SW480 (cell line): ENCODE measurements at regions not wholly inside any gene's neighbourhood (a gene's known extent, or its start where the extent isn't known, plus 50 kb on each side); places are given as distances from the start of the nearest gene placed in this dataset.
A peak's percentile ranks its signal among the peaks of the same experiment; 100 is the strongest.

Experiments
- DNase-seq: peaks from one replicate; pipeline ENCODE4 v3.0.0-alpha.2; 2016; ENCODE audit warnings: low spot score

DNA sequence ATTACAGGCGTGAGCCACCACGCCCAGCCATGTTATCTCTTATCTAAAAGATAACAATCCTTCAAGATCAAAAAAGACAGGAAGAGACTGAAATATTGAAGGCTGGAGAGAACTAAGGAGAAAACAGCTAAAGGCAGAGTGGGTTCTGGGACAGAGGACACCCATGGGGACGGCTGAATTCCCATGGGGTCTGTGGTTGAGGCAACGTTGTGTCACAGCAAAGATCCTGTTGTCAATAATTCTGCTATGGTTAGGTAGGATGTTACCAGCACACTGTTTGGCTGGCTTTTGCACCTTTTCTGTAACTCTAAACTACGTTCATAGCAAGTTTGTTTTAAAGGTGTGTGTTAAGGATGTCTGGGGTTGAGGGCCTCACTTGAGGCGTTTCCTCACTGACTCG is 137.7 kb upstream of the APCDD1 start:
- DNase-seq = no peak

GRCh38 chr18:10317864-10318690 is 136.4 kb upstream of the APCDD1 start:
- peak; percentile 59 for DNase-seq

- DNase-seq = no peak
Measured at GRCh38 chr18:10318691-10318970, 135.8 kb upstream of the APCDD1 start.

GRCh38 chr18:10319026-10319425 is 135.4 kb upstream of the APCDD1 start:
- DNase-seq = no peak

GRCh38 chr18:10319914-10320600 is 134.4 kb upstream of the APCDD1 start:
- no peak for DNase-seq

- peak; percentile 84 for DNase-seq
Measured at GRCh38 chr18:10320791-10321190, 133.6 kb upstream of the APCDD1 start.

GRCh38 chr18:10321576-10321975 is 132.9 kb upstream of the APCDD1 start:
- DNase-seq = no peak

DNA sequence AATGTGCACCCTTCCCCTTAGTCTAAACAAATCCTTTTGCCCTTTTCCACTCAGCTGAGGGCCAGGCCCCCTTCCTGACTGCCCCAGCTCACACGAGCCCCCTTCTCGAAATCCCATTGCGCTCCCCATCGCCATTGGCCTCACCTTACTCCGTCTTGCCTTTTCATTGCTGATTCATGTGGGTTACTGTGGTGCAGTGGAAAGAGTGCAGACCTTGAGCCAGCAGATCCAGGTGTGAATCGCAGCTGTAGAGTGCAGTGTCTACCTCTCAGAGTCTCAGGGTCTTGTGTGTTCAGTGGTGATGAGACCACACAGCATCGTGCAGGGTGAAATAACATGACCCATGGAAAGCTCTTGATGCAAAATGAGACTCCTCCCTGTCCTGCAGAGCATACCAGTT is 132.4 kb upstream of the APCDD1 start:
- no peak for DNase-seq

DNA sequence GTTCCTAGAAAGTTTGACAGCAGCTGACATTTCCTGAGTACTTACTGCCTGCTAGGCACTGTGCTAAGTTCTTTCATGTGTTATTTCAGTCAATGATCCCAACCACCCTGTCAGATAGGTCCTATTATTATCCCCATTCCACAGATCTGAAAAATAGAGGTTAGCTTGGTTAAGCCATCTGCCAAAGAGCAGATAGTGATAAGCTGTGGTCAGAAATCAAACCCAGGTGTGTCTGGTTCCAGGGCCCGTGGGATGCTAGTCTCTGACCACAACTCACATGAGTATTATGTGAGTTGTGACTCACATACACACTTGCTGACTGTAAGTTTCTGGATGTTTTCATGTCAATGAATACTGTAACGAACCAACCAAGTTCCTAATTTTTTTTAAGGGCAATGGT is 132.0 kb upstream of the APCDD1 start:
- DNase-seq = peak; percentile 57

DNA sequence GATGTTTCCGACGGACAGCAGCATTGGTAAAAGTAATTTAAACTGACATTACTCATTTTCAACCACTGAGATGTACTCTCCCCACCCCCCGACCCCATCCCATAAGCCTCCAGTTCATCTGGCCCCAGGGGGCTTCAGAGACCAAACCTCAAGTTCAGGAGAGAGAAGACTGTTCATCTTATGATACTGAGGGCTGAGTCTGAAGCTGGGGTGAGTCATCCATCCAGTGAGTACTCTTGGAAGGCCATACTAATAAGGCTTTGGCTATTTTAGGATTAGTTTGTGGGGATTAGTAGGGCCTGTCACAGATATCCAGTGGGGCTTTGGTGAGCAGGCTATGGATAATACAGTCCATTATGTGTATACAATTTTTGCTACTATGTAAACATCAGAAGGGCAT is 125.3 kb upstream of the APCDD1 start:
- DNase-seq = no peak

- DNase-seq = no peak
Measured at GRCh38 chr18:10330428-10330827, 124.0 kb upstream of the APCDD1 start.

GRCh38 chr18:10332452-10332851 is 122.0 kb upstream of the APCDD1 start:
- no peak for DNase-seq

GRCh38 chr18:10336749-10337350 is 117.6 kb upstream of the APCDD1 start:
- DNase-seq = no peak

GRCh38 chr18:10340821-10341220 is 113.6 kb upstream of the APCDD1 start:
- no peak for DNase-seq

DNA sequence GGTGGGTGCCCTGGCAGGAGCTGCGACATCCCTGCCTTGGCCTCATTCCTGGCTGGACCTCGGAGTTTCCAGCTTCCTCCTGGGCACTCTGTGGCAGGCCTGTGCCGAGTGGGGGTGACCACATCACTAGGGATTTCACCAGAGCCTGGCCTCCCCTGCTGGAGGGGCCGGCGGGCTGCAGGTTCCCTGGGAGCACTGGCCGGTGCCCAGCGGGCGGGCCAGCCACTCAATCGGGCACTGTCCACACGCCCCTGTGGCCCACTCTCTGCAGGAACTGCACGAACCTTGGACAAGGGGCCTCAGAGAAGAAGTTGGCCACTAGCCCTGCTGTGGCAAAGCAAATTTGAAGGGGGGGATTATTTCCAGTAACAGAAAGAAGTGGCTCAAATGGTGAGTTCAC is 110.7 kb upstream of the APCDD1 start:
- DNase-seq = no peak

DNA sequence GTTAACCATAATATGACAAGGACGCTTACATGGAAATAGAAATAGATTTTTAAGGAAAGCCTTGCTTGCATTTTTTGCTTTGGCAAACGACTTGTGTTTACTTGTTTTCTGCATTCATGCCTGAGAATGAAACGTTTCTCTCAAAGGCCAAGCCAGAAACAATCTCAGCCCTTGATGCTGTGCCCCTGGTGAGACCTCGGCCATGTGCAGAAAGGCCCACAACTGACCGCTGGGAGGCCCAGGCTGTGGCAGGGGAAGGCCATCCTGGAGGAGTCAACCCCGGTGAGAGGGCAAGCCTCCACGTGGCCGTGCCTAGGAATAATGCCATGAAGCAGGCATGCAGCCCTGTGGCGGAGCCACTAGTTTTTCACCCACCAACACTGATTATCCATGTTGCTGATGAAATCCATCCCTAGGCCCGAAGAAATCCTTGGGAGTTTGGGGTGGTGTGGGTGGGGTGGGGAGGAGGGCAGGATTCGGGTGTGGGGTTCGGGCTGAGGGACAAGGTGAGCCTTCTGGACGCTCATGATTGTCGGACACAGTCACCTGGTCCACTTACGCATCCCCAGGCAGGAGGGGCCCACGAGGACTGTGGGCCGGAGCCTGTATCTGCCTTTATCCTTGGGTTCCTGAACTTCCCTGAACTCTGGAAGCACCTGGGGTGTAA is 107.6 kb upstream of the APCDD1 start:
- no peak for DNase-seq

- DNase-seq = no peak
Measured at GRCh38 chr18:10349561-10349960, 104.9 kb upstream of the APCDD1 start.

- no peak for DNase-seq
Measured at GRCh38 chr18:10350661-10351060, 103.8 kb upstream of the APCDD1 start.

DNA sequence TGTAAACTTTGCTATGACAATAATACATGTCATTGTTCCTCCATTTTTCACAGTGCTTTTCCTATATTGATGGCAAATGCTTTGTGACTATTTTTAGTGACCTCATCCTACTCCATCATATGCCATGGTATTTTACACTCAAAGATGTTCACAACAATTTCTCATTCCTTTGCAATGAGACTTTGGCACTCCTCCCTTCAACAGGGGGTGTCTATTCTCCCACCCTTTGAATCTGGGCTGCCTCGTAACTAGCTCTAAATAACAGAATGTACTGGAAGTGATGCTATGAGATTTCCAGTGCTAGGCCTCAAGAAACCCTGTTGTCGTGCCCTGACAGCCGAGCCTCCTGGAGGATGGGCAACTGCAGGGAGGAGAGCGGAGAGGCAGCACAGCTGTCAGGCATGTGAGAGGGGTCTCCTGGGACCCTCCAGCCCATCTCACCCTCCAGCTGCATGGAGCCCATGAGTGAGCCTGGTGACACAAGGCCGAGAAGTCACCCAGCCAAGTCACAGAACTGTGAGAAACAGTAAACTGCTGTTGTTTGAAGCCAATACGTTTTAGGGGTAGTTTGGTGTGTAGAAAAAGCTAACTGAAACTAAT is 103.1 kb upstream of the APCDD1 start:
- no peak for DNase-seq

- no peak for DNase-seq
Measured at GRCh38 chr18:10351858-10352257, 102.6 kb upstream of the APCDD1 start.

DNA sequence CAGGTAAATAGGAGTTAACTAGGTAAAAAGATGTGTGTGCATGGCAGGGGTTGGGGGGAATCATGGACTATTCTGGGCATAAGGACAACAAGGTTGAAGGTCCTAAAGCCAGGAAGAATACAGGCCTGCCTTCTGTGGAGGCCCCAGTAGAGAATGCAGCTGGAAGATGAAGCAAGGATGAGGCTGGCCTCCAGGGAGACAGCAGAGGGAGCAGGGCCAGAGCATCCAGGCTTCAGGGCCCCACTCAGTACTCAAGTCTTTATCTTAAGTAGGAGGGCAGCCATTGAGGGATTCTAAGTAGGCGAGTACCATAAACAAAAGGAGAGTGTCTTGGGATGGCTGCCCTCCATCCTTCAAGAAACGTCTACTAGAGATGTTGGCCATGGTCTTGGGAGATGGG is 101.8 kb upstream of the APCDD1 start:
- no peak for DNase-seq

- peak; percentile 77 for DNase-seq
Measured at GRCh38 chr18:10353791-10354190, 100.6 kb upstream of the APCDD1 start.
